ENCODE measurements at regions not wholly inside any gene's neighbourhood (a gene's known extent, or its start where the extent isn't known, plus 50 kb on each side); places are given as distances from the start of the nearest gene placed in this dataset.
"Not testable (repeated sequence)": the region's sequence is repeated elsewhere in the genome, so short reads cannot be mapped to it uniquely, and the experiment has no call there.

DNA sequence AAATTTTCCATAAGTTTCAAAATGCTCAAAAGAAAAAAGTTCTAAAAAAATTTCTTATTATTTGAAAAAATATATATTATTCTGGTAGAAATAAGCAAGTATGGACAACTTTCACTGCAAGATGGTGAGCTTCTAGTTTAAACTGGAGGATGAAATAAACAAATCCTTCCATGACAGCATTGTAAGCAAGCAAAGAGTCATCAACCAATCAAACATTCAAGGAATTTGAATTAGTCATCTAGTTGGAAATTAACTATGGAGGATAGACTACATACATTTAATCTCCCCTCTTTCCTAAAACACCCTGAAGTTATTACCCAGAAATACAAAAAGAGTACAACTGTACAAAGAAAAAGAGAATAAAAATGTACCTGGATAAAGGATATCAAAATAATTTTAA lies 51.0 kb upstream of the IRX5 start:
- TF ChIP-seq, protein P1, sequence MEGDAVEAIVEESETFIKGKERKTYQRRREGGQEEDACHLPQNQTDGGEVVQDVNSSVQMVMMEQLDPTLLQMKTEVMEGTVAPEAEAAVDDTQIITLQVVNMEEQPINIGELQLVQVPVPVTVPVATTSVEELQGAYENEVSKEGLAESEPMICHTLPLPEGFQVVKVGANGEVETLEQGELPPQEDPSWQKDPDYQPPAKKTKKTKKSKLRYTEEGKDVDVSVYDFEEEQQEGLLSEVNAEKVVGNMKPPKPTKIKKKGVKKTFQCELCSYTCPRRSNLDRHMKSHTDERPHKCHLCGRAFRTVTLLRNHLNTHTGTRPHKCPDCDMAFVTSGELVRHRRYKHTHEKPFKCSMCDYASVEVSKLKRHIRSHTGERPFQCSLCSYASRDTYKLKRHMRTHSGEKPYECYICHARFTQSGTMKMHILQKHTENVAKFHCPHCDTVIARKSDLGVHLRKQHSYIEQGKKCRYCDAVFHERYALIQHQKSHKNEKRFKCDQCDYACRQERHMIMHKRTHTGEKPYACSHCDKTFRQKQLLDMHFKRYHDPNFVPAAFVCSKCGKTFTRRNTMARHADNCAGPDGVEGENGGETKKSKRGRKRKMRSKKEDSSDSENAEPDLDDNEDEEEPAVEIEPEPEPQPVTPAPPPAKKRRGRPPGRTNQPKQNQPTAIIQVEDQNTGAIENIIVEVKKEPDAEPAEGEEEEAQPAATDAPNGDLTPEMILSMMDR (IDR thresholded peaks at IDR 0.05; ENCODE audit: insufficient read depth, low read depth, low read length), result no peak
- POLR2A ChIA-PET, result no interaction called here
- DNase-seq (ENCODE audit: low read depth), result no peak
- CTCF ChIA-PET, result no interaction called here
- Histone ChIP-seq H3K27me3 (ENCODE audit: control insufficient read depth, insufficient read depth, low read length) (no peaks in the 10 kb centered on the region), H3K4me3 (ENCODE audit: low read depth, low read length) (no peak overlapping the region), H3K36me3 (ENCODE audit: control insufficient read depth, insufficient read depth, low read length) (no peaks in the 10 kb centered on the region)

DNA sequence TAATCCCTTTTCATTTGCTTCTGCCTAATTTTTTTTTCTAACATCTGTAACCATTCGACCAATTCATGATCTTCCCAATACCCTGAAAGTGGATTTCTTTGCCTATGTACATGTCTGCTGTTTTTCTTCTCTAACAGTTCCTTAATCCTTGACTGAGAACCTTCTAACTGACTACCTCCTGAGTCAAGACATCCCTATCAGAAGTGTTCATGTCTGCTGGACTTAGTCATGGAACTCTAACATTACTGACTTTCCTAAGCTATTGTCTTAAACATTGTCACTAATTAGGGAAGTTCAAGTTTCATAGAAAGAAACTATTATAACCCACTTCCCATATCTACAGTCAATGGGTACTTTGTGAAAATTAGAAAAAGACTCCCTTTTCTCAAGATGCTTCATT lies 52.4 kb upstream of the IRX5 start:
- CTCF ChIA-PET, result no interaction called here
- Histone ChIP-seq H3K4me3 (ENCODE audit: low read depth, low read length) (no peak overlapping the region), H3K27me3 (ENCODE audit: control insufficient read depth, insufficient read depth, low read length) (no peaks in the 10 kb centered on the region), H3K36me3 (ENCODE audit: control insufficient read depth, insufficient read depth, low read length) (no peaks in the 10 kb centered on the region)
- POLR2A ChIA-PET, result no interaction called here
- no peak for DNase-seq (ENCODE audit: low read depth)
- TF ChIP-seq, protein P1 (IDR thresholded peaks at IDR 0.05; ENCODE audit: insufficient read depth, low read depth, low read length), result no peak

GRCh38 chr16:54875443-54875842 lies 55.2 kb upstream of the IRX5 start:
- DNase-seq (ENCODE audit: low read depth), result no peak
- TF ChIP-seq, protein P1 (IDR thresholded peaks at IDR 0.05; ENCODE audit: insufficient read depth, low read depth, low read length), result no peak
- H3K36me3 ChIP-seq (ENCODE audit: control insufficient read depth, insufficient read depth, low read length), result no peaks in the 10 kb centered on the region
- no peaks in the 10 kb centered on the region for H3K27me3 ChIP-seq (ENCODE audit: control insufficient read depth, insufficient read depth, low read length)
- CTCF ChIA-PET, result interaction anchor here (0.6 kb wide), 1 partner anchor 40 kb away, joined by 3 read pairs; no protein-coding TSS in a partner anchor
- POLR2A ChIA-PET, result no interaction called here
- H3K4me3 ChIP-seq (ENCODE audit: low read depth, low read length), result no peak overlapping the region

GRCh38 chr16:54873716-54874373 lies 56.8 kb upstream of the IRX5 start:
- CTCF ChIA-PET; H3K36me3 ChIP-seq (ENCODE audit: control insufficient read depth, insufficient read depth, low read length); DNase-seq (ENCODE audit: low read depth); POLR2A ChIA-PET; H3K27me3 ChIP-seq (ENCODE audit: control insufficient read depth, insufficient read depth, low read length); H3K4me3 ChIP-seq (ENCODE audit: low read depth, low read length): not testable (repeated sequence)

DNA sequence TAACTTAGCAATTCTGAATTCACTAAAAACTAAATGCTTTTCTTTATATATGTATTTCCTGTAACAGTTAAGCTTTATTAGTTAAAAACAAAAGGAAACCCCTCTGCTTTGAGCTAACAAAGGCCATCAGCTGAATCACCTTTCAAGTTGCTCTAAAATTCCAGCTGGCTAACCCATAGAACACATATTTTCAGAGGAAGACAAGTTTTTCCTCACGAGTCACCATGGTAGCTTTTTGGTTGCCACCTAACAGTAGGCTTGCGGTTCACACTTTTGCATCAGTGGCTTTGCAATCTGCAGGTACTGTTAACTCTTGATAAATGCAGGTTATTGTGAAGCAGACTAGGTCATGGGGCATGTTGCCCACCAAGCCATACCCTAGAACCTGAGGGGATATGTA lies 57.6 kb upstream of the IRX5 start:
- TF ChIP-seq, protein P1 (IDR thresholded peaks at IDR 0.05; ENCODE audit: insufficient read depth, low read depth, low read length), result no peak
- CTCF ChIA-PET, result interaction anchor here (0.6 kb wide), 1 partner anchor 63 kb away, joined by 3 read pairs; no protein-coding TSS in a partner anchor
- POLR2A ChIA-PET, result no interaction called here
- H3K36me3 ChIP-seq (ENCODE audit: control insufficient read depth, insufficient read depth, low read length), result no peaks in the 10 kb centered on the region
- H3K4me3 ChIP-seq (ENCODE audit: low read depth, low read length), result no peak overlapping the region
- no peak for DNase-seq (ENCODE audit: low read depth)
- H3K27me3 ChIP-seq (ENCODE audit: control insufficient read depth, insufficient read depth, low read length), result no peaks in the 10 kb centered on the region

- DNase-seq (ENCODE audit: low read depth), result no peak
- Histone ChIP-seq H3K27me3 (ENCODE audit: control insufficient read depth, insufficient read depth, low read length) (no peaks in the 10 kb centered on the region), H3K36me3 (ENCODE audit: control insufficient read depth, insufficient read depth, low read length) (no peaks in the 10 kb centered on the region), H3K4me3 (ENCODE audit: low read depth, low read length) (no peak overlapping the region)
- CTCF ChIA-PET, result no interaction called here
- TF ChIP-seq, protein P1 (IDR thresholded peaks at IDR 0.05; ENCODE audit: insufficient read depth, low read depth, low read length), result no peak
- POLR2A ChIA-PET, result no interaction called here
Observed at GRCh38 chr16:54870151-54870550, 60.5 kb upstream of the IRX5 start.

Data from BJ (cell line).